Epithelial cell of esophagus (primary cell): ENCODE measurements at regions not wholly inside any gene's neighbourhood (a gene's known extent, or its start where the extent isn't known, plus 50 kb on each side); places are given as distances from the start of the nearest gene placed in this dataset.

ENCODE experiments used
- DNase-seq: peaks from one replicate; pipeline ENCODE4 v3.0.0; 2010; ENCODE audit warnings: low read depth
- H3K4me3 ChIP-seq: 2 replicates; pipeline ENCODE4 v1.5.1; 2011; ENCODE audit warnings: mild to moderate bottlenecking, low read length, control low read depth
- CTCF ChIP-seq: IDR thresholded peaks from 2 replicates; pipeline ENCODE4 v1.5.1; 2011; ENCODE audit warnings: low read depth, mild to moderate bottlenecking, low read length, control low read depth, inconsistent platforms; ENCODE audit not compliant: insufficient read depth; ENCODE audit errors: missing control alignments

- H3K4me3 ChIP-seq, result no peak overlapping the region
- TF ChIP-seq CTCF, result no peak
- no peak for DNase-seq
These were observed 169.5 kb upstream of the COL8A1 start for GRCh38 chr3:99468918-99469317.

- DNase-seq, result no peak
- H3K4me3 ChIP-seq, result no peak overlapping the region
- no peak for TF ChIP-seq CTCF
These were observed 171.0 kb upstream of the COL8A1 start for GRCh38 chr3:99467420-99467819.

- H3K4me3 ChIP-seq, result no peak overlapping the region
- DNase-seq, result no peak
- no peak for TF ChIP-seq CTCF
These were observed 172.1 kb upstream of the COL8A1 start for GRCh38 chr3:99466331-99466730.

- H3K4me3 ChIP-seq, result no peak overlapping the region
- TF ChIP-seq CTCF, result no peak
These were observed 180.4 kb upstream of the COL8A1 start for GRCh38 chr3:99458013-99458412.

GRCh38 chr3:99442599-99442998 is 195.8 kb upstream of the COL8A1 start:
- no peak overlapping the region for H3K4me3 ChIP-seq
- DNase-seq, result no peak
- TF ChIP-seq CTCF, result no peak

More at GRCh38 chr3:99458013-99458412, 180.4 kb upstream of the COL8A1 start:
- no peak for DNase-seq

GRCh38 chr3:99439892-99440291 is 198.5 kb upstream of the COL8A1 start:
- DNase-seq, result no peak
- TF ChIP-seq CTCF, result no peak
- no peak overlapping the region for H3K4me3 ChIP-seq

GRCh38 chr3:99434190-99434589 is 204.2 kb upstream of the COL8A1 start:
- TF ChIP-seq CTCF, result no peak
- no peak overlapping the region for H3K4me3 ChIP-seq
- no peak for DNase-seq
